RWPE1 (cell line): ENCODE measurements at regions not wholly inside any gene's neighbourhood (a gene's known extent, or its start where the extent isn't known, plus 50 kb on each side); places are given as distances from the start of the nearest gene placed in this dataset.

Source experiments
- CTCF ChIA-PET: fragments of 350-600 bp; sonication (Branson Sonifier 250); formaldehyde crosslinking; extraction: SDS; loops from one replicate; lab custom pipeline; 2021; lab: Yijun Ruan, JAX
- POLR2A ChIA-PET: fragments of 400-600 bp; formaldehyde crosslinking; extraction: SDS; loops from one replicate; lab custom pipeline; 2020; ENCODE audit warnings: antibody characterized with exemption; ENCODE audit not compliant: low non-redundant PET; lab: Yijun Ruan, JAX
- DNase-seq: peaks from one replicate; pipeline ENCODE4 v3.0.0; 2012; ENCODE audit warnings: low spot score
- H3K27ac ChIP-seq: fragments of 450-650 bp; 2 replicates; pipeline ENCODE4 v1.5.1; 2017
- CTCF ChIP-seq: fragments of 450-650 bp; conservative IDR thresholded peaks from 2 replicates; pipeline ENCODE4 v1.5.1; 2017; ENCODE audit warnings: low read depth, mild to moderate bottlenecking

DNA sequence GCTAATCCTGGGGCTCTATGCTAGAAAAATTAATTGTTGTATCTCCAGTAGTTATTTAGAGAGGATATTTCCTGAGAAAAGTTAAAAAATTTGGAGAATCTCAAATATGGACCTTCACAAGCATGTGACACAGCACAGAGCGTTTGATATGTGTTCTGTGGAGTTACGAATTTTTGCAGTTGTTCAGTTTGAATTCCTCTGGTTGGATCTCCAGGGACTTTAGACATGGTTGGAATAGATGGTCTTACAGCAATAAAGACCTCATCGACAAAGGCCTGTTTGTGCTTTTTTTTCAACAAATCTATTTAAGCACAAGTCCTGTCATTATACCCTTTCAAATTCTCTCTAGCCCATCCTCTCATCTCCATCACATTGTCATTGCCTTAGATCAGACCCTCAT is 138.0 kb downstream of the TES start:
- no peak for DNase-seq
- TF ChIP-seq CTCF = no peak
- POLR2A ChIA-PET = no interaction called here
- H3K27ac ChIP-seq = no peak overlapping the region
- CTCF ChIA-PET = no interaction called here

DNA sequence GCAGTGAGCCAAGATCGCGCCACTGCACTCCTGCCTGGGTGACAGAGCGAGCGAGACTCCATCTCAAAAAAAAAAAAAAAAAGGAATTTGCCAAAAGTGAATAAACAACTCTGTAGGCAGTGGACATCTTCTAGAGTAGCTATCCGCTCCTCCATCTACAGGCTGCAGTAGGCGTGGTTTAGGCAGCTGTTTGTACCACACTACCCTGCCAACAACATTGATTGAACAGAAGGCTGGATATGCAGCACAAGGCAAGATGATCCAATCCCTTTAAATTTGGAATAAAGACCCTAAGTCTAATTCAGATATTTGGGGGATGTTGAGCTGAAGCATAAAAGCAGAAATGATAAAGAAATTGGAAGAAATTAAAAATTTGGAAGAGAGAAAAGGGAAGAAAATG is 141.6 kb downstream of the TES start:
- ChIA-PET POLR2A (no interaction called here), CTCF (interaction anchor here (0.6 kb wide), 2 partner anchors 110 to 144 kb away, joined by 3 to 4 read pairs; no protein-coding TSS in a partner anchor)
- no peak for DNase-seq
- no peak for TF ChIP-seq CTCF
- no peak overlapping the region for H3K27ac ChIP-seq

DNA sequence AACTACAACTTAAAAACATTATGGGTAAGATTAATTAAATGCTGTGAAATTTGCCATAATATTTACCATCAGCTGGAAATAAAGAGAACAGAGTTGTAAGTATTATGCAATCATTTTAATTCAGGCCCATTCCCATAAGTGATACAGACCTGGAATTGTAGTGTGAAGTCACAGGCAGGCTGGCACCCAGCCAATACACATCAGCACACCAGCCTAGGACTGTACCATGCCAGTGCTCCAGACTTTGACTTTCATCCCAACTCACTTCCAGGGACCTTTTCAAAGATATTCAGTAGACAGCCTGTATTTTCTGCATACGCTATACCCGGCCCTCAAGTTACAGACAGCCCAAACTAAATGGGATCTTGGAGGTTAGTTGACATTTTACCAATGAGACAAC is 143.3 kb downstream of the TES start:
- ChIA-PET POLR2A (no interaction called here), CTCF (no interaction called here)
- no peak for TF ChIP-seq CTCF
- no peak for DNase-seq
- peak overlapping the region; percentile 85; the same call in 1 of the 2 replicates for H3K27ac ChIP-seq

DNA sequence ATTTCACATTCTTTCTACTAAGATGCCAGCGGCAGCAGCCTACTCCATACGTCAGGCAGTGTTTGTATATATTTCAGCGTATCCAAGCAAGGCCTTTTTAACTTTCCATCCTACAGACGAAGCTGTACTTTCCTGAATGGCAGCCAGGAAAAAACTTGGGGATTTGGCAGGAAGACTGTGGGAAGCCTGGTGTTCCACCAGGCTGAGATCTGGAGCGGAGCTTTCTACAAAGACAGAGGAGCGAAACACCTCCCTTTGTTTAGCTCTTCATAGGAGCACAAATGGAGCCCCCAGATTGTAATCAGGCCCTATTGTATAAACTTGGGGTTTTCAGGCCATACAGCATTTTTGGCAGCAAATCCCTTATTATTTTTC is 143.8 kb downstream of the TES start:
- no peak for TF ChIP-seq CTCF
- ChIA-PET POLR2A (no interaction called here), CTCF (interaction anchor here (0.7 to 1.0 kb wide), 2 partner anchors 171 to 235 kb away, joined by 3 to 5 read pairs; no protein-coding TSS in a partner anchor)
- DNase-seq = peak; percentile 8
- H3K27ac ChIP-seq = peak overlapping the region; percentile 85

DNA sequence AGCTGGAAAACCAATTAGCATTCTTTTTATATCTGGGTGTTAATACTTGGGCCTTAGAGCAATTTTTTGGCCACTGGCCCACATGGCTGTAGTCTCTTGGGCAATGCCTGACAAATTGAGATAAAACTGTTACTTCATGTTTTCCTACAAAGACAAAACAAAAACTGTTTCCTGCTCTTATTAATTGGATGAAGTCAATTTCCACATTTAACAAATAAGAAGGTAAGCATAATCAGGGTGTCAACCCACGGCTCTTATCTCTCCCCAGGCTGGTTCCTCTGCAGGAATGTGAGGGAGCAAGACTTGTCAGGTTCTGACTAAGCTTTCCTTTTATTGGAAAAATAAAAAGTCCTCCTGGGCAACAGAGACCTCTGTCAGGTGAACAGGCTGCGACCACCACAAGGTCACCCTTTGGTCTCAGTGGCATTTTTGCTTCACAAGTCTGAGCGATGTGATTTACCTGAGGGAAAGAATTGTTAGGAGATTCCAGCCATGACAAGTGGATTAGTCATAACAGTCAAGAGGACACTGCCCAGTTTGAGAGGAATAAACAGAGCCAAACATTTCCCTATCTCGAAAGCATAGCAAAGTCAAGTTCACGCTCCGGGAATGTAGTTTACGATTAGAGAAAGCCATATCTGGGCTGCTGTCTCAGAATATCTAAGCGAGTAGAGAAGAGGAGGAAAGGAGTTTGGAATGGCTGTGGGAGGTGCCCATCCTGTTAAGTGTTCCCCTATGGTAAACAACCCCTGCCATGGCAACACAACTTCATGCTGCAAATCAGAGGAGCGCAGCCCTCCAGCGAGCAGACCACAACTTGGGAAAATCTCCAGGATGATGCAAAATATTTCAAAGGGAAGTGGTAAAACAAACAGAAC is 144.4 kb downstream of the TES start:
- ChIA-PET CTCF (interaction anchor here (0.7 to 1.0 kb wide), 2 partner anchors 171 to 234 kb away, joined by 3 to 5 read pairs; no protein-coding TSS in a partner anchor), POLR2A (no interaction called here)
- peak; percentile 90 for DNase-seq
- H3K27ac ChIP-seq = peak overlapping the region; percentile 85
- TF ChIP-seq CTCF = no peak

GRCh38 chr7:116355424-116355765 is 144.1 kb upstream of the CAV2 start:
- DNase-seq = no peak
- TF ChIP-seq CTCF = no peak
- H3K27ac ChIP-seq = peak overlapping the region; percentile 85
- CTCF ChIA-PET = no interaction called here
- POLR2A ChIA-PET = no interaction called here
